ENCODE measurements at regions not wholly inside any gene's neighbourhood (a gene's known extent, or its start where the extent isn't known, plus 50 kb on each side); places are given as distances from the start of the nearest gene placed in this dataset.

DNA sequence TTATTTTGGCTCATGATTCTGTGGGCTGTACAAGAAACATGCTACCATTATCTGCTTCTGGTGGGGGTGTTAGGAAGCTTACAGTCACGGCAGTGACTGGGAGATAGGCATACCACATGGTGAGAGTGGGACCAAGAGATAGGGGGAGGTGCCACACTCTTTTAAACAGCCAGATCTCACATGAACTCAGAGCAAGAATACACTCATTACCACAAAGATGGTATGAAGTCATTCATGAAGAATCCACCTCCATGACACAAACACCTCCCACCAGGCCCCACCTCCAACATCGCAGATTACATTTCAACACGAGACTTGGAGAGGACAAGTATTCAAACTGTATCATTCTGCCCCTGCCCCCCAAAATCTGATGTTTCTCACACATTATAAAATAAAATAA is 2396.7 kb downstream of the PCDH7 start:
- TF ChIP-seq ZFX (IDR thresholded peaks at IDR 0.05; ENCODE audit: borderline replicate concordance), result no peak
- TF ChIP-seq, protein P1, sequence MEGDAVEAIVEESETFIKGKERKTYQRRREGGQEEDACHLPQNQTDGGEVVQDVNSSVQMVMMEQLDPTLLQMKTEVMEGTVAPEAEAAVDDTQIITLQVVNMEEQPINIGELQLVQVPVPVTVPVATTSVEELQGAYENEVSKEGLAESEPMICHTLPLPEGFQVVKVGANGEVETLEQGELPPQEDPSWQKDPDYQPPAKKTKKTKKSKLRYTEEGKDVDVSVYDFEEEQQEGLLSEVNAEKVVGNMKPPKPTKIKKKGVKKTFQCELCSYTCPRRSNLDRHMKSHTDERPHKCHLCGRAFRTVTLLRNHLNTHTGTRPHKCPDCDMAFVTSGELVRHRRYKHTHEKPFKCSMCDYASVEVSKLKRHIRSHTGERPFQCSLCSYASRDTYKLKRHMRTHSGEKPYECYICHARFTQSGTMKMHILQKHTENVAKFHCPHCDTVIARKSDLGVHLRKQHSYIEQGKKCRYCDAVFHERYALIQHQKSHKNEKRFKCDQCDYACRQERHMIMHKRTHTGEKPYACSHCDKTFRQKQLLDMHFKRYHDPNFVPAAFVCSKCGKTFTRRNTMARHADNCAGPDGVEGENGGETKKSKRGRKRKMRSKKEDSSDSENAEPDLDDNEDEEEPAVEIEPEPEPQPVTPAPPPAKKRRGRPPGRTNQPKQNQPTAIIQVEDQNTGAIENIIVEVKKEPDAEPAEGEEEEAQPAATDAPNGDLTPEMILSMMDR (IDR thresholded peaks at IDR 0.05), result no peak

All from 22Rv1 (cell line).